Sigmoid colon (tissue), 6 donors: ENCODE measurements at regions not wholly inside any gene's neighbourhood (a gene's known extent, or its start where the extent isn't known, plus 50 kb on each side); places are given as distances from the start of the nearest gene placed in this dataset.
A peak's percentile ranks its signal among the peaks of the same experiment; 100 is the strongest.

Experiments used
- DNase-seq: peaks from one replicate; pipeline ENCODE4 v3.0.0-alpha.2; 2019
- H3K27ac ChIP-seq, 4 donors: fragments of 200-600 bp; sonication (generic); one replicate each; pipeline ENCODE4 v1.5.1; 2016 to 2019; ENCODE audit warnings: mild to moderate bottlenecking in 1 of 4
- H3K27me3 ChIP-seq, 3 donors: fragments of 200-600 bp; sonication (generic); one replicate each; pipeline ENCODE4 v1.5.1; 2019; ENCODE audit warnings: mild to moderate bottlenecking in 1 of 3
- H3K36me3 ChIP-seq, 4 donors: fragments of 200-600 bp; sonication (generic); one replicate each; pipeline ENCODE4 v1.5.1; 2016 to 2019
- H3K4me1 ChIP-seq, 4 donors: fragments of 200-600 bp; sonication (generic); one replicate each; pipeline ENCODE4 v1.5.1; 2017 to 2019
- H3K4me3 ChIP-seq, 4 donors: fragments of 200-600 bp; sonication (generic); one replicate each; pipeline ENCODE4 v1.5.1; 2017 to 2019; ENCODE audit warnings: mild to moderate bottlenecking in 2 of 4, moderate library complexity in 1 of 4
- H3K9me3 ChIP-seq, 4 donors: fragments of 200-600 bp in 3 of 4; sonication (generic) in 3 of 4; one replicate each; pipeline versions ENCODE4 v1.5.1 to v1.6.1; 2013 to 2019
- CTCF ChIP-seq, 4 experiments: fragments of 450-650 bp in 3 of 4; fragments of 200-600 bp in 1 of 4; IDR thresholded peaks; one replicate each; pipeline ENCODE4 v1.5.1; 2016 to 2019; ENCODE audit warnings: antibody characterized with exemption in 4 of 4, mild to moderate bottlenecking in 3 of 4, moderate library complexity in 2 of 4
- EP300 ChIP-seq, 4 donors: sonication (generic); formaldehyde crosslinking; IDR thresholded peaks; one replicate each; pipeline ENCODE4 v1.6.1; 2017; ENCODE audit warnings: antibody characterized with exemption in 4 of 4
- POLR2A ChIP-seq, 2 donors: fragments of 450-650 bp; IDR thresholded peaks; one replicate each; pipeline ENCODE4 v1.6.1; 2016; ENCODE audit warnings: antibody characterized with exemption in 2 of 2, mild to moderate bottlenecking in 2 of 2, moderate library complexity in 2 of 2
- POLR2AphosphoS5 ChIP-seq, 4 donors: sonication (generic); formaldehyde crosslinking; IDR thresholded peaks; one replicate each; pipeline ENCODE4 v1.6.1; 2017; ENCODE audit warnings: antibody characterized with exemption in 4 of 4
- WGBS, 2 donors: extraction: QIAGEN DNeasy Blood & Tissue Kit; methylation state at CpG; one replicate each; pipeline ENCODE4 v1.1.7; 2013; 5-methylcytosine and 5-hydroxymethylcytosine counted together
- intact Hi-C: fragments of 100-400 bp; cut with DNase I; formaldehyde crosslinking; loops from one replicate; pipeline ENCODE4 v1.15.1; 2023
- donor health status: healthy with polysubstance abuse.
- donor health status: healthy.

GRCh38 chr4:149026696-149027095 is 584.5 kb upstream of the NR3C2 start:
- WGBS, 2 donors, result 92 to 94% methylated on average over 2 of the region's 2 CpGs
- Histone ChIP-seq H3K27ac (peak overlapping the region in 1 of 4 donors; percentile 23), H3K4me3 (no peak overlapping the region), H3K27me3 (no peaks in the 10 kb centered on the region), H3K9me3 (no peaks in the 10 kb centered on the region), H3K4me1 (peaks cover 0 to 11% (median 2%) of the 10 kb centered on the region in 4 donors), H3K36me3 (no peaks in the 10 kb centered on the region)
- DNase-seq, result no peak
- TF ChIP-seq POLR2AphosphoS5 (IDR thresholded peaks at IDR 0.05), result no peak
- no peak for TF ChIP-seq CTCF (IDR thresholded peaks at IDR 0.05)
- intact Hi-C loops, result no loop called here

- Histone ChIP-seq H3K27ac (no peak overlapping the region), H3K4me3 (no peak overlapping the region), H3K36me3 (no peaks in the 10 kb centered on the region), H3K27me3 (no peaks in the 10 kb centered on the region), H3K4me1 (no peaks in the 10 kb centered on the region), H3K9me3 (peaks cover 0 to under 1% (median 0%) of the 10 kb centered on the region in 4 donors)
- TF ChIP-seq POLR2AphosphoS5 (IDR thresholded peaks at IDR 0.05) (no peak), EP300 (IDR thresholded peaks at IDR 0.05) (no peak), CTCF (IDR thresholded peaks at IDR 0.05) (no peak), POLR2A (IDR thresholded peaks at IDR 0.05) (no peak)
- intact Hi-C loops, result no loop called here
- no peak for DNase-seq
- 94% methylated on average over 6 of the region's 6 CpGs for WGBS, 2 donors
These were observed 575.0 kb upstream of the NR3C2 start for GRCh38 chr4:149017002-149017734.

- H3K27ac ChIP-seq, result no peak overlapping the region
- H3K4me1 ChIP-seq, result peaks cover 0 to 3% (median 0%) of the 10 kb centered on the region in 4 donors
- no peak for DNase-seq
- TF ChIP-seq CTCF (IDR thresholded peaks at IDR 0.05), result no peak
- TF ChIP-seq EP300 (IDR thresholded peaks at IDR 0.05), result no peak
- no peak for TF ChIP-seq POLR2A (IDR thresholded peaks at IDR 0.05)
- no peak for TF ChIP-seq POLR2AphosphoS5 (IDR thresholded peaks at IDR 0.05)
- intact Hi-C loops, result no loop called here
- H3K4me3 ChIP-seq, result no peak overlapping the region
- 92 to 93% methylated on average over 2 of the region's 2 CpGs for WGBS, 2 donors
- no peaks in the 10 kb centered on the region for H3K27me3 ChIP-seq
- no peaks in the 10 kb centered on the region for H3K36me3 ChIP-seq
- peaks cover 0 to 2% (median 0%) of the 10 kb centered on the region in 4 donors for H3K9me3 ChIP-seq
These were observed 567.0 kb upstream of the NR3C2 start for GRCh38 chr4:149009223-149009622.

- peaks cover 0 to 3% (median 0%) of the 10 kb centered on the region in 4 donors for H3K4me1 ChIP-seq
- intact Hi-C loops, result no loop called here
- H3K9me3 ChIP-seq, result peaks cover 0 to 2% (median 0%) of the 10 kb centered on the region in 4 donors
- TF ChIP-seq POLR2AphosphoS5 (IDR thresholded peaks at IDR 0.05) (no peak), EP300 (IDR thresholded peaks at IDR 0.05) (no peak), POLR2A (IDR thresholded peaks at IDR 0.05) (no peak), CTCF (IDR thresholded peaks at IDR 0.05) (no peak)
- H3K36me3 ChIP-seq, result no peaks in the 10 kb centered on the region
- 93 to 94% methylated on average over 3 of the region's 3 CpGs for WGBS, 2 donors
- no peak overlapping the region for H3K4me3 ChIP-seq
- DNase-seq, result no peak
- no peak overlapping the region for H3K27ac ChIP-seq
- H3K27me3 ChIP-seq, result no peaks in the 10 kb centered on the region
These were observed 566.3 kb upstream of the NR3C2 start for GRCh38 chr4:149008415-149009025.
